Lung (tissue), 11 donors: ENCODE measurements at regions not wholly inside any gene's neighbourhood (a gene's known extent, or its start where the extent isn't known, plus 50 kb on each side); places are given as distances from the start of the nearest gene placed in this dataset.

Experiments used
- ATAC-seq: fragments of 200-7000 bp; cut with Tn5 transposase; one replicate; pipeline ENCODE4 v1.9.1; 2020; ENCODE audit warnings: moderate number of reproducible peaks; ENCODE audit not compliant: insufficient read depth, low FRiP score
- DNase-seq, 3 donors: peaks; one replicate each; pipeline ENCODE4 v3.0.0-alpha.2; 2013 to 2017
- H3K27ac ChIP-seq, 2 donors: one replicate each; pipeline ENCODE4 v1.5.1; 2013; ENCODE audit warnings: mild to moderate bottlenecking in 2 of 2, moderate library complexity in 2 of 2, control low read depth in 1 of 2, inconsistent platforms in 1 of 2, low read depth in 1 of 2, low read length in 1 of 2
- H3K27me3 ChIP-seq, 3 donors: one replicate each; pipeline ENCODE4 v1.5.1; 2013; ENCODE audit warnings: low read length in 2 of 3; ENCODE audit not compliant: control insufficient read depth in 3 of 3, insufficient read depth in 3 of 3
- H3K36me3 ChIP-seq, 4 donors: one replicate each; pipeline ENCODE4 v1.5.1; 2013; ENCODE audit warnings: low read length in 4 of 4, mild to moderate bottlenecking in 1 of 4, moderate library complexity in 1 of 4; ENCODE audit not compliant: control insufficient read depth in 4 of 4, insufficient read depth in 4 of 4
- H3K4me1 ChIP-seq, 5 donors: one replicate each; pipeline ENCODE4 v1.5.1; 2013; ENCODE audit warnings: low read length in 5 of 5, mild to moderate bottlenecking in 2 of 5, moderate library complexity in 1 of 5; ENCODE audit not compliant: control insufficient read depth in 5 of 5, insufficient read depth in 5 of 5
- H3K4me3 ChIP-seq: one replicate; pipeline ENCODE4 v1.5.1; 2013; ENCODE audit warnings: mild to moderate bottlenecking, control low read depth, moderate library complexity
- H3K9ac ChIP-seq, 2 donors: one replicate each; pipeline ENCODE4 v1.5.1; 2013; ENCODE audit warnings: low read length in 2 of 2, control low read depth in 1 of 2; ENCODE audit not compliant: insufficient read depth in 1 of 2
- H3K9me3 ChIP-seq, 4 donors: one replicate each; pipeline ENCODE4 v1.5.1; 2013; ENCODE audit warnings: low read length in 3 of 4, mild to moderate bottlenecking in 1 of 4, moderate library complexity in 1 of 4; ENCODE audit not compliant: control insufficient read depth in 4 of 4, insufficient read depth in 3 of 4
- CTCF ChIP-seq: IDR thresholded peaks from 2 replicates; pipeline ENCODE4 v1.5.1; 2012; ENCODE audit warnings: mild to moderate bottlenecking; ENCODE audit errors: control extremely low read depth, extremely low read depth
- WGBS, 2 donors: extraction: QIAGEN DNeasy Blood & Tissue Kit; methylation state at CpG; one replicate each; pipeline ENCODE4 v1.1.7; 2013; 5-methylcytosine and 5-hydroxymethylcytosine counted together
- donor health status: control.
- donor health status: control.
- donor health status: Bipolar disorder and iron deficiency.
- donor health status: healthy.
- donor health status: DM: yes; HTN: yes; CAD: no.

- H3K9me3 ChIP-seq: peaks cover 0 to 3% (median 0%) of the 10 kb centered on the region in 4 donors
- no peaks in the 10 kb centered on the region for H3K36me3 ChIP-seq
- TF ChIP-seq CTCF: no peak
- H3K27ac ChIP-seq: no peak overlapping the region
- H3K9ac ChIP-seq: no peak overlapping the region
- WGBS, 2 donors: 73 to 75% methylated on average over 13 of the region's 13 CpGs
- DNase-seq (no peak), ATAC-seq (no peak)
- no peaks in the 10 kb centered on the region for H3K4me1 ChIP-seq
- H3K27me3 ChIP-seq: peaks cover 0 to 8% (median 6%) of the 10 kb centered on the region in 3 donors
- no peak overlapping the region for H3K4me3 ChIP-seq
Observed at GRCh38 chr5:2024986-2025721, 142.4 kb upstream of the IRX4 start.

GRCh38 chr5:2023196-2023595 is 140.5 kb upstream of the IRX4 start:
- no peak overlapping the region for H3K9ac ChIP-seq
- H3K27ac ChIP-seq: no peak overlapping the region
- H3K27me3 ChIP-seq: peaks cover 0 to 11% (median 4%) of the 10 kb centered on the region in 3 donors
- no peak for TF ChIP-seq CTCF
- DNase-seq (no peak), ATAC-seq (no peak)
- 50 to 71% methylated on average over 3 of the region's 3 CpGs for WGBS, 2 donors
- H3K4me1 ChIP-seq: no peaks in the 10 kb centered on the region
- no peaks in the 10 kb centered on the region for H3K36me3 ChIP-seq
- no peak overlapping the region for H3K4me3 ChIP-seq
- H3K9me3 ChIP-seq: peaks cover 0 to 2% (median 0%) of the 10 kb centered on the region in 4 donors

GRCh38 chr5:2022436-2022835 is 139.7 kb upstream of the IRX4 start:
- no peak overlapping the region for H3K9ac ChIP-seq
- no peaks in the 10 kb centered on the region for H3K9me3 ChIP-seq
- H3K4me3 ChIP-seq: no peak overlapping the region
- H3K36me3 ChIP-seq: no peaks in the 10 kb centered on the region
- DNase-seq: no peak
- peaks cover 0 to 14% (median 7%) of the 10 kb centered on the region in 3 donors for H3K27me3 ChIP-seq
- H3K27ac ChIP-seq: no peak overlapping the region
- H3K4me1 ChIP-seq: no peaks in the 10 kb centered on the region
- 80 to 83% methylated on average over 5 of the region's 5 CpGs for WGBS, 2 donors
- no peak for ATAC-seq
- TF ChIP-seq CTCF: no peak
